Epidermal melanocyte (primary cell): ENCODE measurements at regions not wholly inside any gene's neighbourhood (a gene's known extent, or its start where the extent isn't known, plus 50 kb on each side); places are given as distances from the start of the nearest gene placed in this dataset.
"Not testable (repeated sequence)": the region's sequence is repeated elsewhere in the genome, so short reads cannot be mapped to it uniquely, and the experiment has no call there.

Source experiments
- DNase-seq: peaks from one replicate; pipeline ENCODE4 v3.0.0; 2011; ENCODE audit warnings: low spot score; ENCODE audit not compliant: insufficient read length

GRCh38 chr10:42187501-42188195 is 450.7 kb downstream of the ZNF33B start:
- DNase-seq: not testable (repeated sequence)

DNA sequence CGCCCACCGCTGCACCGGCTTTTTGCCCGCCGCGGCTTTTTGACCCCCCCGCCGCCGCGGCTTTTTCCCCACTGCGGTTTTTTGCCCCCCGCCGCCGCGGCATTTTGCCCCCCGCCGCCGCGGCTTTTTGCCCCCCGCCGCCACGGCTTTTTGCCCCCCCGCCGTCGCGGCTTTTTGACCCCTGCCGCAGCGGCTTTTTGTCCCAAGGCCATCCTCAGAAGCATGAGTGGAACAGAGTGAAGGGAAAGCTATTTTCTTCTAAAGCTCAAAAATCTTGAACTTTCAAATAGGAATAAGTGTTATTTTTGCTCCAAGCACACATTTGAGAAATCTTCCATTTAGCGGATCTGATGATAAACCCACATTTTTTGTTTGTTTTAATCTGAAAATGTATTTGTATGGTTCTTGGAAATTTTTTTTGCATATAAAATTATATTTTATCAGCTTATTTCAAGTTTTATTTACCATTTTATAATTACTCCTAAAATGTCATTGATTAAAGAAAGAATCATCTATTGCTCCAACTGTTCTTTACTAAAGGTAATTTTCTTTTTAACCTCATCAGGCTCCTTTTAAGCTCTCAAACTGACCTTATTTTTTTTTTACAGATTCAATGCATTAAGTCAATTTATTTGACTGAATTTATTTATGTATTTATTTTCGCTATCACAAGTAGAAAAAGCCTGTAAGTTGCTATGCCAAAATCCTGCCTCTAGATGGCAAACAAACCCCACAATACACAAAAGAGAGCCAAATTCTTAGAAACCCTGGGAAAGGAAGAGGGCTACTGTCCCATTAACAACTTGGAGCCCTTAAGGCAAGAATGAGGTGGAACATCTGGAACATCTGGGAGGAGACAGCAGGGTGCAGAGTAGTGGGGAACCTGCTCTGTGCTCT is 460.3 kb downstream of the ZNF33B start:
- not testable (repeated sequence) for DNase-seq

DNA sequence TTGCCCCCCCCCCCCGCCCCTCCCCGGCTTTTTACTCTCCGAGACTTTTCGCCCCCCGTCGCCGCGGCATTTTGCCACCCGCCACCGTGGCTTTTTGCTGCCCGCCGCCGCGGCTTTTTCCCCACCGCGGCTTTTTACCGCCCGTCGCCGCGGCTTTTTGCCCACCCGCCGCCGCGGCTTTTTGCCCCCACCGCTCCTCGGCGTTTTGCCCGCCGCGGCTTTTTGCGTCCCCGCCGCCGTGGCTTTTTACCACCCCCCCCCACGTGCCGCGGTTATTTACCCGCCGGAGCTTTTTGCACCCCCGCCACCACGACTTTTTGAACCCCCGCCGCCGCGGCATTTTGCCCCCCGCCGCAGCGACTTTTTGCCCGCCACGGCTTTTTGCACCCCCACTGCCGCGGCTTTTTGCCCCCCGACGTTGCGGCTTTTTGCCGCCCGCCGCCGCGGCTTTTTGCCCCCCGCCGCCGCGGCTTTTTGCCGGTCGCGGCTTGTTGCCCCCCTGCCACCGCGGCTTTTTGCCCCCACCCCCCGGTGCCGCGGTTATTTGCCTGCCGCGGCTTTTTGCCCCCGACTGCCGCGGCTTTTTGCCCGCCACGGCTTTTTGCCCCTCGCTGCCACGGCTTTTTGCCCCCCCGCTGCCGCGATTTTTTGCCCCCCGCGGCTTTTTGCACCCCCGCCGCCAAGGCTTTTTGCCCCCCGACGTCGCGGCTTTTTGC is 461.1 kb downstream of the ZNF33B start:
- no peak for DNase-seq

DNA sequence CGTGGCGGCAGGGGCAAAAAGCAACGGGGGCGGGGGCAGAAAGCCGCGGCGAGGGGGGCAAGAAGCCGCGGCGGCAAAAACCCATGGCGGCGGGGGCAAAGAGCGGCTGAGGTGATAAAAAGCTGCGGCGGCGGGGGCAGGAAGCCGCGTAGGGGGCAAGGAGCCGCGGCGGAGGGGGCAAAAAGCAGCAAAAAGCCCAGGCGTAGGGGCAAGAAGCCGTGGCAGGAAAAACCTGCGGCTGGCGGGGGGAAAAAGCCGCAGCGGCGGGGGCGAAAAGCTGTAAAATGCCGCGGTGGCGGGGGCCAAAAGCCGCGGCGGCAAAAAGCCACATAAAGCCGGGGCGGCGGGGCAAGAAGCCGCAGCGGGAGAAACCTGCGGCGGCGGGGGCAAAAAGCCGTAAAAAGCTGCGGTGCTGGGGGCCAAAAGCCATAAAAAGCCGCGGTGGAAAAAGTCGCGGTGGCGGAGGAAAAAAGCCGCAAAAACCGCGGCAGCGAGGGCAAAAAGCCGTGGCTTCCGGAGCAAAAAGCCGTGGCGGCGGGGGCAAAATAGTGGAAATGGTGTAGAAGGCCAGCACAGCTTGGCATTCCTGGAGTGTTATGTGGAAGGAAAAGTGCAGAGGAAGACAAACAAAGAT is 487.8 kb downstream of the ZNF33B start:
- no peak for DNase-seq

DNA sequence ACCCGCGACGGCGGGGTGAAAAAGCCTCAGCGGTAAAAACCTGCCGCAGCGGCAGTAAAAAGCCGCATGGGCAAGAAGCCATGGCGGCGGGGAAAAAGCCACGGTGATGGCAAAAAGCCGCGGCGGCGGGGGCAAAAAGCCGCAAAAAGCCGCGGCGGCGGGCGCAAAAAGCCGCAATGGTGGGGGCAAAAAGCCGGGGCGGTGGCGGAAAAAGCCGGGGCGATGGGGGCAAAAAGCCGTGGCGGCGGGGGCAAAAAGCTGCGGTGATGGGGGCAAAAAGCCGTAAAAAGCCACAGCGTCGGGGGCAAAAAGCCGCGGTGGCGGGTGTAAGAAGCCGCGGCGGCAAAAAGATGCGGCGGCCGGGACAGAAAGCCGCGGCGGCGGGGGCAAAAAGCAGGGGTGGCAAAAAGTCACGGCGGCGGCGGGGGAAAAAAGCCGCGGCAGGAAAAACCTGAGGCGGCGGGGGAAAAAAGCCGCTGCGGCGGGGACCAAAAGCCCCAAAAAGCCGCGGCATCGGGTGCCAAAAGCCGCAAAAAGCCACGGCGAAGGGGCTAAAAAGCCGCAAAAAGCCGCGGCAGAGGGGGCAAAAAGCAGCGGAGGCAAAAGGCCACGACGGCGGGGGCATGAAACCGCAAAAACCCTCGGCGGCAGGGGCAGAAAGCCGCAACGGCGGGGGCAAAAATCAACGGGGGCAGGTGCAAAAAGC is 488.5 kb downstream of the ZNF33B start:
- no peak for DNase-seq

GRCh38 chr10:42149027-42149700 is 489.2 kb downstream of the ZNF33B start:
- DNase-seq: no peak

DNA sequence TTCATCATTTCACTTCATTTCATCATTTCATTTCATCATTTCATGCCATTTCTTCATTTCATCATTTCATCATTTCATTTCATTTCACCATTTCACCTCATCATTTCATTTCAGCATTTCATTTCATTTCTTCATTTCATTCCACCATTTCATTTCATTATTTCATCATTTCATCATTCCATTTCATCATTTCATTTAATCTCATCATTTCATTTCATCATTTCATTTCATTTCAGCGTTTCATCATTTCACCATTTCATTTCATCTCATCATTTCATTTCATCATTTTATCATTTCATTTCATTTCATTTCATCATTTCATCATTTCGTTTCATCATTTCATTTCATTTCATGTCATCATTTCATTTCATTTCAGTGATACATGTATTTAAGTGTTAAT is 492.2 kb downstream of the ZNF33B start:
- DNase-seq: not testable (repeated sequence)

GRCh38 chr10:42138023-42138422 is 500.3 kb downstream of the ZNF33B start:
- DNase-seq: not testable (repeated sequence)

DNA sequence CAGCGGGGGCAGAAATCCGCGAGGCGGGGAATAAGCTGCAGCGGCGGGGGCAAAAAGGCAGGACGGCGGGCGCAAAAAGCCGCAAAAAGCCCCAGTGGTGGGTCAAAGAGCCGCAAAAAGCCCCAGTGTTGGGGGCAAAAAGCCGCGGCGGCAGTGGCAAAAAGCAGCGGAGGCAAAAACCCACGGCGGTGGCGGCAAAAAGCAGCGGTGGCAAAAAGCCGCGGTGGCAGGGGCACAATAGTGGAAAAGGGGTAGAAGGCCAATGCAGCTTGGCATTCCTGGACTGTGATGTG is 525.3 kb downstream of the ZNF33B start:
- DNase-seq: no peak

DNA sequence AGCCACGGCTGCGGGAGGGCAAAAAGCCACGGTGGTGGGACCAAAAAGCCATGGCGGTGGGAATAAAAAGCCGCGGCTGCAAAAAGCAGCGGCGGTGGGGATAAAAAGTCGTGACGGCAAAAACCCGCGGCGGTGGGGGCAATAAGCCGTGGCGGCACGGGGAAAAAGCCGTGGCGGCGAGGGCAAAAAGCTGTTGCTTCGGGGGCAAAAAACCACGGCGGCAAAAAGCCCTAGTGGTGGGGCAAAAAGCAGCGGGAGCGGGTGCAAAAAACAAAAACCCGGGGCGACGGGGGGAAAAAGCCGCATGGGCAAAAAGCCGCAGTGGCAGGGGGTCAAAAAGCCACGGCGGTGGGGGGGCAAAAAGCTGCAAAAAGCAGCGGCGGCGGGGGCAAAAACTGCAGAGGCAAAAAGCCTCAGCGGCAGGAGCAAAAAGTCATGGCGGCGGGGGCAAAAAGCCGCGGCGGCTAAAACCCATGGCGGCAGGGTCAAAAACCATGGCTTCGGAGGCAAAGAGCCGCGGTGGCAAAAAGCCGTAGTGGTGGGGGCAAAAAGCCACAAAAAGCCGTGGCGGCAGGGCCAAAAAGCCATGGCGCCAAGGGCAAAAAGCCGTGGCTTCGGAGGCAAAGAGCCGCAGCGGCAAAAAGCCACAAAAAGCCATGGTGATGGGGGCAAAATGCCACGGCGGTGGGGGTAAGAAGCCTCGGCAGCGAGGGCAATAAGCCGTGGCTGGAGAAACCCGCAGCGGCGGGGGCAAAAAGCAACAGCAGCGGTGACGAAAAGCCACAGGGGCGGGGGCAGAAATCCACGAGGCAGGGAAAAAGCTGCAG is 525.8 kb downstream of the ZNF33B start:
- no peak for DNase-seq

- DNase-seq: no peak
Observed at GRCh38 chr10:42111661-42112330, 526.6 kb downstream of the ZNF33B start.

DNA sequence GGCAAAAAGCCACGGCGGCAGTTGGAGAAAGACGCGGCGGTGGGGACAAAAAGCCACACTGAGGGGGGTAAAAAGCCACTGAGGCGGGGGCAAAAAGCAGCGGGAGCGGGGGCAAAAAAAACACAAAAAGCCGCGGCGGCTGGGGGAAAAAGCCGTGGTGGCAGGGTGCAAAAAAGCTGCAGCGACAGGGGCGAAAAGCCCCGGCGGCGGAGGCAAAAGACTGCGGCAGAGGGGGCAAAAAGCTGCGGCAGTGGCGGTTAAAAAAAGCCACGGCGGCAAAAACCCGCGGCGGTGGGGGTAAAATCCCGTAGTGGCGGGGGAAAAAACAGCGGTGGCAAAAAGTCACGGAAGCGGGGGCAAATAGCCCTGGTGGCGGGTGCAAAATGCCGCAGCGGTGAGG is 527.3 kb downstream of the ZNF33B start:
- DNase-seq: no peak
